SK-MEL-5 (cell line): ENCODE measurements at regions not wholly inside any gene's neighbourhood (a gene's known extent, or its start where the extent isn't known, plus 50 kb on each side); places are given as distances from the start of the nearest gene placed in this dataset.

ENCODE experiments used
- DNase-seq: peaks from one replicate; pipeline ENCODE4 v3.0.0-alpha.2; 2016; ENCODE audit warnings: low read depth, low spot score
- in situ Hi-C: cut with HindIII; loops from 2 replicates; pipeline ENCODE4 v1.10.0; 2016; ENCODE audit warnings: low sequenced_read_pairs, high pct_unique_total_duplicates, low pct_unique_long_range_greater_than_20kb

DNA sequence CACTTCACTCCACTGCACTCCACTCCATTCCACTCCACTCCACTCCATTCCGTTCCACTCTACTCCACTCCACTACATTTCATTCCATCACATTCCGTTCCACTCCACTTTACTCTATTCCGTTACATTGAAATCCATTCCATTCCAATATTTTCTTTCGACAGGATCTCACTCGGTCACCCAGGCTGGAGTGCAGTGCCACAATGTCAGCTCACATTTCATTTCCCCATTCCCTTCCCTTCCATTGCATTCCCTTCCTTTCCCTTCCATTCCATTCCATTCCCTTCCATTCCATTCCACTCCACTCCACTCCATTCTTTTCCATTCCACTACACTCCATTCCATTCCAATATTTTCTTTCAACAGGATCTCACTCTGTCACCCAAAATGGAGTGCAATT lies 1407.6 kb upstream of the USP9Y start:
- no peak for DNase-seq
- in situ Hi-C loops: no loop called here

DNA sequence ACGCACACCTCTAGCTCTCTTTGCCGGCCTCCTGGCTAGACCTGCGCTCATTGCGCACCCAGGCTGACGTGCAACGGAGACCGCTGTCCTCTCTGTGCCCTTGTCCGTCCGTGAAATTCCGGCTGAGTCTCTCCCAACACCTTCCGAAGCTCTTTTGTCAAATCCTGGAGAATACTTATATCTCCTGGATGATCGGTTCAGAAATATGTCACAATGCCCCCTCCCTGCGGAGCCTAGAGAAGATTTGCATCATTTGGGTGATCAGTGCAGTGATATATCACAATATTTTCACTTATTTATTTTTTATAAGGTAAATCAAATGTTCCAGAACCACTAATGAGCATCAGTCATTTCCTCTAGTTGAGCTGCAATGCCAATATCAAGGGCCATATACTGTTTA lies 1366.9 kb upstream of the USP9Y start:
- DNase-seq: peak; percentile 24
- in situ Hi-C loops: no loop called here
